Effector CD8-positive, alpha-beta T cell (primary cell): ENCODE measurements at regions not wholly inside any gene's neighbourhood (a gene's known extent, or its start where the extent isn't known, plus 50 kb on each side); places are given as distances from the start of the nearest gene placed in this dataset.
"Not testable (repeated sequence)": the region's sequence is repeated elsewhere in the genome, so short reads cannot be mapped to it uniquely, and the experiment has no call there.

ENCODE experiments used
- DNase-seq: peaks from one replicate; lab custom pipeline; 2025; lab: John Stamatoyannopoulos, UW

- DNase-seq, result no peak
Observed at GRCh38 chr14:37991027-37991426, 216.7 kb upstream of the SSTR1 start.

- DNase-seq, result no peak
Observed at GRCh38 chr14:37992499-37992898, 215.2 kb upstream of the SSTR1 start.

GRCh38 chr14:37994846-37995372 lies 212.8 kb upstream of the SSTR1 start:
- DNase-seq, result no peak

GRCh38 chr14:37997017-37997416 lies 210.7 kb upstream of the SSTR1 start:
- no peak for DNase-seq

GRCh38 chr14:38000340-38000739 lies 207.4 kb upstream of the SSTR1 start:
- DNase-seq, result no peak

GRCh38 chr14:38001501-38001900 lies 206.2 kb upstream of the SSTR1 start:
- DNase-seq, result no peak

- no peak for DNase-seq
Observed at GRCh38 chr14:38003746-38004609, 203.7 kb upstream of the SSTR1 start.

- no peak for DNase-seq
Observed at GRCh38 chr14:38004610-38004879, 203.2 kb upstream of the SSTR1 start.

- not testable (repeated sequence) for DNase-seq
Observed at GRCh38 chr14:38011156-38011555, 196.5 kb upstream of the SSTR1 start.

- no peak for DNase-seq
Observed at GRCh38 chr14:38012056-38012455, 195.6 kb upstream of the SSTR1 start.

- DNase-seq, result no peak
Observed at GRCh38 chr14:38016497-38016896, 191.2 kb upstream of the SSTR1 start.

GRCh38 chr14:38021861-38022260 lies 185.8 kb upstream of the SSTR1 start:
- no peak for DNase-seq

GRCh38 chr14:38022775-38023174 lies 184.9 kb upstream of the SSTR1 start:
- DNase-seq, result no peak

- no peak for DNase-seq
Observed at GRCh38 chr14:38038171-38038570, 169.5 kb upstream of the SSTR1 start.

GRCh38 chr14:38038986-38039385 lies 168.7 kb upstream of the SSTR1 start:
- no peak for DNase-seq

GRCh38 chr14:38039496-38039895 lies 168.2 kb upstream of the SSTR1 start:
- DNase-seq, result no peak

- no peak for DNase-seq
Observed at GRCh38 chr14:38040411-38040810, 167.3 kb upstream of the SSTR1 start.

GRCh38 chr14:38042322-38042721 lies 165.4 kb upstream of the SSTR1 start:
- no peak for DNase-seq

GRCh38 chr14:38044710-38045109 lies 163.0 kb upstream of the SSTR1 start:
- DNase-seq, result no peak

GRCh38 chr14:38045461-38045860 lies 162.2 kb upstream of the SSTR1 start:
- DNase-seq, result no peak

GRCh38 chr14:38046160-38046559 lies 161.5 kb upstream of the SSTR1 start:
- no peak for DNase-seq

GRCh38 chr14:38047195-38047902 lies 160.4 kb upstream of the SSTR1 start:
- DNase-seq, result no peak

GRCh38 chr14:38053666-38054065 lies 154.0 kb upstream of the SSTR1 start:
- no peak for DNase-seq
